HG03025 (cell line): ENCODE measurements at regions not wholly inside any gene's neighbourhood (a gene's known extent, or its start where the extent isn't known, plus 50 kb on each side); places are given as distances from the start of the nearest gene placed in this dataset.

ENCODE experiments used
- ATAC-seq: cut with Tn5 transposase; IDR thresholded peaks from one replicate; pipeline ENCODE4 v1.9.1; 2021; ENCODE audit warnings: mild to moderate bottlenecking, moderate library complexity; ENCODE audit not compliant: unreplicated experiment, low FRiP score

GRCh38 chr13:81781471-81781870 is 1440.5 kb upstream of the SPRY2 start:
- no peak for ATAC-seq

- no peak for ATAC-seq
Measured at GRCh38 chr13:81779876-81780275, 1439.0 kb upstream of the SPRY2 start.

- no peak for ATAC-seq
Measured at GRCh38 chr13:81778350-81778749, 1437.4 kb upstream of the SPRY2 start.

DNA sequence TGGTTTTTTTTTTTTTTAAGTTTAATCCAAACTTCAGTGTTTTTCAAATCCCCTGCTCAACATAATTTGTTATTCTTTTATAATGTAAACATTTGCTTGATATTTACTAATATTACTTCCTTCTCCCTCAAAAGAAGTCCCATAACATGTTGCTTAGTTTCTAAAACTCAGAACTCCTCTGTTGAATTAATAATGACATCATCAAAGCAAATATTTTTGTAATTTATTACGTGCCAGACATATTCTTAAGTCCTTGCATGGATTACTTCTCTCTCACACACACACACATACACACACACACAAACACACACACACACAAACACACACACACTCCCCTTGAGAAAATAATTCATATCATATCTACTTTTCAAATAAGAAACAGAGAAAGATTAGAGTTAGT is 1432.3 kb upstream of the SPRY2 start:
- ATAC-seq: no peak

GRCh38 chr13:81771951-81772350 is 1431.0 kb upstream of the SPRY2 start:
- ATAC-seq: no peak

DNA sequence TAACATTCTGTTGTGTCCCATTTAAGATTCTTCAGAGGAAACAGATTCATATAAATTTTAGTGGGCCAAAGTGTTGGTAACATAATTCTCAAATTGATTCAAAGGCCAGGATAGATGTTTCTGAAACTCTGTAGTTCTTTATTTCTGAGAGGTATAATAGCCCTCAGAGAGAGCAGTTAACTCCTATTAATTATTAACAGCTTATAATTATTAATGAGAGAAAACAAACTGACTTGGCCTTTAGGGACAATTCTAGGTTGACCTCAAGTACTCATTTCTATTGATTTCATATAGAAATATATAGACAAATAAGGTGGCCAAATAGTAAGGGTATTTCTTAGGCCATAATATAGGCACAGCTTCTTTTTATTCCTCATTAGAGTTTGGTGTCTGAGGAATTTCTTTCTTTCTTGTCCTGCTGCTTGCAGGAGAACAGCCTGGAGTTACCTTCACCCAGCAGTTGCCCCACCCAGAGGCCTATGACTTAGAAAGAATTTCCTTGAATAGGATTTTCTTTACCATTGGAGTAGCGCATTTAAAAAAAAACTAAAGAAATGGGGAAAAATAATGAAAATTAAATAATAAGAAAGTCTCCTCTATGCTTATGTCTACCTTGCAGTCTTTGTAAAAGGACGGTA is 1430.1 kb upstream of the SPRY2 start:
- ATAC-seq: no peak

DNA sequence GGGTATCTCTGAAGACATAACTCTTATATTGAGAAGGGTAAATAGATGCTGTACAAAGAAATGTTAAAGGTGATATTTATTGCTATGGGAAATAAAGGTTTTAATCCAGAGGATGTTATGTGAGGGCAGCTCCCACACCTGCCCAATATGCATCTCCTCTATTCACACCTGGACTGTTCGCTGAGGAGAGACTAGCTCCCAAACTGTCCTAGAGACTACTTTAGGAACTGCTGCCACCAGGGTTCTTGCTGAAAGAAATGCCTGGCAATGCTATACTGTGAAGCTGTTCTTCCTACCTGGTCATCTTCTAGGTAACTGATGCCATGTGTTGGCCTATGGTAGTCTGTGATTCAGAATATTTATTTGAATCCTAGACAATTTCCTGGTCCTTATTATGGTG is 1421.5 kb upstream of the SPRY2 start:
- no peak for ATAC-seq

DNA sequence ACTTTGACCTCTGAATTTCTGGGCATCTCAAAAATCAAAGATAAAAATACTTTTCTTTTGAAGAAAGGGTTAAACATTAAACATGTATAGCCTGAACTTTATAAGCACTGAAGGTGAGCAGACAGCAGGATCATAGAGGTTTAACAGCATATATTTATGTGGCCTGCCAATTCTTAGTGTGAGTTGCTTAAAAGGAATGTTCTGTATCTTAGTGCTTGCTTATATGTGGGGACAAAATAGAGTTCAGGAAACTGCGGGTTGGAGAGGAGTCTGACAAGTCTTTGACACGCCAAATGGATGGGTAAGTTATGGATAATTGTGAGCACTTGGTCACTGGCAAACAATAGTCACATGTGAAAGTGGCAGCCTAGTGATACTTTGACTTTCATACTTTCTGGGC is 1419.4 kb upstream of the SPRY2 start:
- no peak for ATAC-seq

DNA sequence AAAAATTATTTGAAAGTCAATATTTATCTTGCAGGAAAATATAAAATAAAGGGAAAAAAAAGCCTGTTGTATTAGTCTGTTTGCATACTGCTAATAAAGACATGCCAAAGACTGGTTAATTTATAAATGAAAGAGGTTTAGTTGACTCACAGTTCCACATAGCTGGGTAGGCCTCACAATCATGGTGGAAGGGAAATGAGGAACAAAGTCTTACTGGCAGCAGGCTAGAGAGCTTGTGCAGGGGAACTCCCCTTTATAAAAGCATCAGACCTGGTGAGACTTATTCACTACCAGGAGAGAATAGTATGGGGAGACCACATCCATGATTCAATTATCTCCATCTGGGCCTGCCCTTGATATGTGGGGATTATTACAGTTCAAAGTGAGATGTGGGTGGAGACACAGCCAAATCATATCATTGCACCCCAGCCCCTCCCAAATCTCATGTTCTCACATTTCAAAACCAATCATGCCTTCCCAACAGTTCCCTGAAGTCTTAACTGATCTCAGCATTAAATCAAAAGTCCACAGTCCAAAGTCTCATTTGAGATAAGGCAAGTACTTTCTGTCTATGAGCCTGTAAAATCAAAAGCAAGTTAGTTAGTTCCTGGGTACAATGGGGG is 1416.5 kb upstream of the SPRY2 start:
- ATAC-seq: no peak

DNA sequence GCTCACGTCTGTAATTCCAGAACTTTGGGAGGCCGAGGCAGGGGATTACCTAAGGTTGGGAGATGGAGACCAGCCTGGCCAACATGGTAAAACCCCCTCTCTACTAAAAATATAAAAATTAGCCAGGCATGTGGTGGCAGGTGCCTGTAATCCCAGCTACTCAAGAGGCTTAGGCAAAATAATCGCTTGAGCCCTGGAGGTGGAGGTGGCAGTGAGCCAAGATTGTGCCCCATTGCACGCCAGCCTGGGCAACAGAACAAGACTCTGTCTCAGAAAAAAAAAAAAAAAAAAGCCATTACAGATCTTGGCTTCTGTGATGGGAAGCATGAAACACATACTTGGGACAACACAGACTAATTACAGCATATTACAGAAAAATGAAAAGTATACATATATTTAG is 1404.5 kb upstream of the SPRY2 start:
- ATAC-seq: no peak

- ATAC-seq: no peak
Measured at GRCh38 chr13:81738364-81738763, 1397.4 kb upstream of the SPRY2 start.

- no peak for ATAC-seq
Measured at GRCh38 chr13:81726037-81726726, 1385.3 kb upstream of the SPRY2 start.

DNA sequence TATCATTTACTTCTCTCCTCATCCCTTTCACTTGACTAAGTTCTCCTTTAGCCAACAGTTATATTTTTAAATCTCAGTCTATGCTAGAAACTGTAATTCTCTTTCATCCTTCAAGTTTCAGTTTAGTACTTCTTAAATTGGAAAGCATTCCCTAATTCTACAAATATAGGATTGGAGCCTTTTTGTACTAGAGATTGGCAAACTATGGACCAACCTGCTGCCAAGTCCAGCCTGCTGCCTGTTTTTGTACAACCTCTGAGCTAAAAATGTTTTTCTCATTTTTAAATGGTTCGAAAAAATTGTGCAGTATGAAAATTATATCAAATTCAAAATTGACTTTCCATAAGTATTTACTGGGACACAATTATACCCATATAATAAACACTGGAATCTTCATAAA is 1381.5 kb upstream of the SPRY2 start:
- ATAC-seq: no peak

DNA sequence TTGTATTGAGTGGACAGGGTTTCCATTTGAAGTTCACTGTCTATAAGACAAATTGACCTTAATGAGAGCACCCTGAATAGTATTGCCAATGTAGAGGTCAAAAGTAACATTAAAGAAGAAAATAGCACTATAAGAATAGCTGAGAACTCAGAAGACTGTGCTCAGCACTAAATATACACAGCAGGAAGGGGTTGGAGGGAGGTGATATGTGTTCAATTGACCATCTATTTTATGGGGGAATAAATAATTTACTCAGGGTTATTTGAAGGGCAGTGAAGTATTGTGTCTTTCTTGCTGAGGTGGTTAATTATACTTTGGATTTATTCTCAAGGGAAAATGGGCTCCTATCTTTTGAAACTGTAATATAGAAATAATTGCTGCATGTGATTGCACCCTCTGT is 1380.5 kb upstream of the SPRY2 start:
- ATAC-seq: no peak

DNA sequence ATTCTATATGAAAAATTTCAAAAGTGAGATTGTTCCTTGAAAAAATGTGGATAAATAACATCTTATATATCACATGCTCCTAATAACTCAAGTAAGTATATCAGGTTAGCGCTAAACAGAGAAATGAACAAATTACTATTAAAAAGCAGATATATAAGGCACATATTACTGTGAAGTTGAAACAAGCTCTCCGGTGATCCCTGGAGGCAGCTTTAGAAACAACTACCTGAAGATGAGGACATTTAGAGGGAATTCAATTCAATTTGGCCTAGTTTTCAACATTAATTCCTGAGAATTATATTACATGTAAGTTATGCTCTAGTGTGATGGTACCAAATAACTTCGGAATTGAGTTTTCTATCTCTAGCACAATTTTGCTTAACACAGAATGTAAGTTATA is 1373.6 kb upstream of the SPRY2 start:
- ATAC-seq: no peak

- no peak for ATAC-seq
Measured at GRCh38 chr13:81713201-81713600, 1372.3 kb upstream of the SPRY2 start.

- no peak for ATAC-seq
Measured at GRCh38 chr13:81697826-81698225, 1356.9 kb upstream of the SPRY2 start.

GRCh38 chr13:81686877-81687276 is 1346.0 kb upstream of the SPRY2 start:
- no peak for ATAC-seq

GRCh38 chr13:81683521-81683920 is 1342.6 kb upstream of the SPRY2 start:
- no peak for ATAC-seq

DNA sequence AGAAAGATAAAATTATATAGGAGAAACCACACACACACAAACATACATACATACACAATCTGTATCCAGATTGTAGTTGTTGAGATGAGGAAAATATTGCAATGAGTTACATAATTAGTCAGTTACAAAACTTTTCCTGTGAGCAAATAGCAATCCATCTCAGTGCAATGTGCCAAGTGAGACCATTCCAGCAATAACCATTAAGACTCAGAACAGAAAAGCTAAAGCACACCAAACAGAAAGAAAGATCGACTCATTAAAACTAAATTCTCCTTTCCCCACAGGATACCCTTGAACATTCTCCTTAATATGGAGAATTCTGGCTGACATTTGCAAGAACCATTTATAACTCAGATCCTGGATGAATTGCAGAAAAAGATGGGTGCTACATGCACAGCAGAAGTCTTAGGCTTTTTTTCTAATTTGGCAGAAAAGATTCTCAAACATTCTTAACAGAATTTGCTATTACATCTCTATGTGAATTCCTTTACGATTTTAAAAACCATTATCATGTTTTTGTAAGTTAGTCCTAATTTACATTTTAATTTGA is 1341.2 kb upstream of the SPRY2 start:
- no peak for ATAC-seq

DNA sequence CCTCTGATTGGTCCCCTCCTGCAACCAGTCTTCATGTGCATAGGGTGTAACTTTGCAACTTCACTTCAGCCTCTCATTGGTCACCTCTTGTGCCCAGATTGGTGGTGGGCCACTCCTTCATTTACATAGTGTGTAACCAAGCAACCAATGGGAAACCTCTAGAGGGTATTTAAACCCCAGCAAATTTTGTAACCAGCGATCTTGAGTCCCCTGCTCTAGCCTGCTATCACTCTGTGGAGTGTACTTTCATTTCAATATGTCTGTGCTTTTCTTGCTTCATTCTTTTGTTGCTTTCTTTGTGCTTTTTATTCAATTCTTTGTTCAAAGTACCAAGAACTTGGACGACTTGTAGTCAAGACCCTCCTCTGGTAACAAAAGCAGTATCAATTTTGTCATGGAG is 1336.9 kb upstream of the SPRY2 start:
- no peak for ATAC-seq

DNA sequence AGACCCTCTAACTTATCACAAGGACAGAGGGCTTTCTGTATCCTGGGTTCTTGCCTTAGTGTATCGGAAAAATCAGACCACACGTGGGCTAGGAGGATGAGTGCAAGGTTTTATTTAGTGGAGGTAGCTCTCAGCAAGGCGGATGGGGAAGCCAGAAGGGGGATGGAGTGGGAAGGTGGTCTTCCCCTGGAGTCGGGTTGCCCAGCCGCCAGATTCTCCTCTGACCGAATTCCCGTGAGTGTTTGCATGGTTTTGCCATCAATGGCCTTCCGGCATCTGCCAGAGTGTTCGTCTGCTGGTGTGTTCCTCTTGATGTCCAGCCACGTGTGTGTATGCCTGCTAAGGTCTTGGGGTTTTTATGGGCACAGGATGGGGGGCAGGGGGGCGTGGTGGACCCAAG is 1335.1 kb upstream of the SPRY2 start:
- ATAC-seq: no peak
